HG03558 (cell line): ENCODE measurements at regions not wholly inside any gene's neighbourhood (a gene's known extent, or its start where the extent isn't known, plus 50 kb on each side); places are given as distances from the start of the nearest gene placed in this dataset.

Experiments
- ATAC-seq: cut with Tn5 transposase; IDR thresholded peaks from one replicate; pipeline ENCODE4 v1.9.1; 2021; ENCODE audit warnings: moderate number of reproducible peaks; ENCODE audit not compliant: unreplicated experiment; ENCODE audit errors: extremely low read depth

DNA sequence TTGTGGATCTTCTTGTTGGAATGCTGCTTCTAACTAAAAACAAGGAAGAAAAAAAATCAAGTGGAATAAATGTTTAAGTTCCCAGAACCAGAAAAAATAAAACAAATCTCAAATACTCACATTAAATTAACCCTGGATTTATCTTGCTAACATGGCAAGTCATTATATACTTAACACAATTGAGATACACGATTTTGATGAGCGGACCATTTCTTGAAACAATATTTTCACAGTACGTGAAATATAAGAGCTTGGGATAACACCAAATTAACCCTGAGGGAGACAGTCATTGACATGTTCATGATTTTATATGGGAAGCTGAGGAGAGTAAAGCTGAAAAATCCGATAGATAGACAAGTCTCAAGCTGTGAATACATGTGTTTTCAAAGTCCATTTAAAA lies 128.6 kb downstream of the PTCSC3 start:
- ATAC-seq, result no peak

DNA sequence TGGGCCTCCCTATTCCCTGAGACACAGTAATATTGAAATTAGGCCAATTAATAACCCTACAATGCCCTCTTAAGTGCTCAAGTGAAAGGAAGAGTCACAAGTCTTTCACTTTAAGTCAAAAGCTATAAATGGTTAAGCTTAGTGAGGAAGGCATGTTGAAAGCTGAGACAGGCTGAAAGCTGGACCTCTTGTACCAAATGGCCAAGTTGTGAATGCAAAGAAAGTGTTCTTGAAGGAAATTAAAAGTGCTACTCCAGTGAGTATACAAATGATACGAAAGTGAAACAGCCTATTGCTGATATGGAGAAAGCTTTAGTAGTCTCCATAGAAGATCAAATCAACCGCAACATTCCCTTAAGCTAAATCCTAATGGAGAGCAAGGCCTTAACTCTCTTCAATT lies 140.8 kb downstream of the PTCSC3 start:
- no peak for ATAC-seq

DNA sequence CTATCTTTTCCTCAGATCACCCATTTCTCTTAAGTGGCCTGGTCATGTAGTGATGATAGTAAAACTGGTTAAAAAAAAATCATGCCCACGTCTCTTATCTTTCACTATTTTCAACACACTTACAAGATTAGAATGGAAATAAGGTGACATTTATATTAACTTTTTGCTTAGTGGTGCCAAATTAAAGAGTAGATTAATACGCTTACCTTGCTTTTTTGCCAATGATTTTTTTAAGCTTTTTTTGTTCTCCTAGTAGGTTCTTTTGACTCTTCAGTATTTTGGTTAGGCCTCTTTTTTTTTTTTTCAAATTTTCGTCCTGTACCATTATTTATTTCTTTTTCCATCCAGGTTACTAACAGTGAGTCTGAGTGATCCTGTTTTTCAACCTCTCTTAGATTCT lies 147.9 kb downstream of the PTCSC3 start:
- ATAC-seq, result no peak

DNA sequence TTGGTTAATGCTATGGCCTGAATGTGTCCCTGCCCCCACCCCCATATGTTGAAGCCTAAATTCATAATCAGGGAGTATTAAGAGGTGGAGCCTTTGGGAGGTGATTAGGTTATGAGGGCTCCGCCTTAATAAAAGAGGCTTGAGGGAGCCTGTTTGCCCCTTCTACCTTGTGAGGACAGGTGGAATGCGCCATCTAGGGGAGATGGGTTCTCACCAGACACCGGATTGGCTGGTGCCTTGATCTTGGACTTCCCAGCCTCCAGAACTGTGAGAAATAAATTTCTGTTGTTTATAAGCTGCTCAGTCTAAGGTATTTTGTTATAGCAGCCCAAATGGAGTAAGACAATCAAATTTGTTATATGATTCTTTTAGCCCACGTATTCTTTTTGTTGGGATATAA lies 148.3 kb downstream of the PTCSC3 start:
- no peak for ATAC-seq

DNA sequence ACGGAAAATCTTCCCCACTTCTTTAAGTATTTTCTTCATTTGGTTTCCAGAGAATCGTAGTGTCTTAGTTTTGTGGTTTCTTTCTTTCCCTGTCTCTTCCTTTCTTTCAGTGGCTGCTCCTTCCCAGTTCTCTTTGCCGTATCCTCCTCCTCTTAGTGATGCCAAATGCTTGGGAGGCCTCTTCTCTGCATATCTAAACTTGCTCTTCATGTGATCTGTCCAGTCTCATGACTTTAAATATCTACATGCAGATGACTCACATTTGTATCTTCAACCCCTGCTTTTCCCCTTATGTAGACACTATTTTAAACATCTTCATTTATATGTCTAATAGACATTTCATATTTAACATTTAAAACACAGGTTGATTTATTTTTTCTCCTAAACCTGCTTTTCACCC lies 149.2 kb downstream of the PTCSC3 start:
- no peak for ATAC-seq

DNA sequence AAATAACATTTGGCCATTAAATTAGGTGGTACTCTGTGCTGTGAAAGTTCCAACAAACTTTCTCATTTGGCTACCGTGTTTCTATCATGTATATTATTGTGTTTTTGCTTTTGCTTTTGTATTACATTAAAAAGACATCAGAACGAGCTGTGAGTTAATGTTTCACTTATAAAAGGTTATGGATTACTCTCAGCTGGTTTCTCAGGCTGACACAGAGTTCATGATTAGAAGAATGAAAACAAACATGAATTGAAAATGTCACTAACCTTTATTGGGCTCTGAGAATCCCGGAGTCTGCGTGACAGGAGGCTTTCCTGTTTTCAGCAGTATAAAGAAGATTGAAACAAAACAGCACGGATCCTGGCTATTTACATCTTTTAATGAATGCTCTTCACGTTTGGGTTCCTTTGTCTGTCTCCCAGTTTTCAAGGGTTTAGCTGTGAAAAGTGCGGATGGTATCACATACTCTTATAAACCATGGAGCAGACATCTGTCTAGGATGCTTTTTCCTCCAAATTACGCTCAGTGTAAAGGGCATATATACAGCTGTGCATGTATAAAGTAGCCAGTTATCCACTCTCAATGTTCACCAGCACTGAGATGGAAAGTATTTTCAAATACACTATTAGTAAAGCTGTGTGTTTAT lies 153.6 kb downstream of the PTCSC3 start:
- no peak for ATAC-seq

DNA sequence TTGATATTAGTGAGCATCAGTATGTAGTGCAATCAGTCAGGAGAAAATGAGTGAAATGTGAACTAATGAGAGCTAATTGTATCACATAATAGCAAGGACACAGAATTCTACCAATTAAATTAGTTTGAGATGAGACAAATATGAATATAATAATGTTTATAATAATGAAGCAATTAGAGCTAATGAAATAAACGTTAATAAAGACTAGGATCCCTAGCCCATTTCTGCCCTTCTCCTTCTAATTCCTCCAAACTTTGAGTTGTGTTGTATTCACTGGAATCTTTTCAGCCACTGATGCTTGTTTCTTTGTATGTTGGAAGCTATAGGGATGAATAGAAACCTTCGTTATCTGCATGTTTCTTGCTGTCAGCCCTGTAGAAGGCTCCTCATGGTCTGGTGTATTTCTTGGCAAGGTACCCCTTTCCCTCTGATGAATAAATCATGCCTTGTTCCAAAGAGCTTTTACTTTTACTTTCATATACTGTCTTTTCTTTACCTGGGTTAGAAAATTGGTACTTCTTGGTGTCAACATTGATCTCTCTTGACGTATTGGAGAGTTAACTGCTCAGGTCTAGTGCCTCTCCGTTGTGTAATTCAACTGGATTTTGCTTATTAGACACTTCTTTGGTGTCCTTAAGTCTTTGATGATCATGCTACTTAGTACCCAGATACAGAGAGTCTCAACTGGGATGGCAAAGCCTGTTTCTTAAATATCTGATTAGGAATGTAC lies 154.8 kb downstream of the PTCSC3 start:
- peak; percentile 7 for ATAC-seq

DNA sequence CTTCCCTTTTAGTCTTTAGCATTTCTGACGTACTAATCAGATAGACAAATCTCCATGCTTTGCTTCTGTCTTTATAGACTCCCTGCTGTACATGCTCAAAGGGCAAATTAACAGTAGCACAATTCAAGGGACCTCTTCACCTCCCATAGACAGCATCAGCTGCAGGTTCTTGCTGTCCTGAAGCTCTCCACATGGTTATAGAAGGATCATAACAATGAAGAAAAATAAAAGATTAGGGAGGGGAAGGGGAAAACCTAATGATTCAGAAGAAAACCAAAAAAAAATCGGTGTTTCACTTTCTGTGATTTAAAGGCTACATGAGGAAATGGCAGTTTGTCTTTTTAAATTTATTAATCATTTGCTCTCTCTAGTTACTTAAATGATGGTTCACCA lies 155.5 kb downstream of the PTCSC3 start:
- ATAC-seq, result peak; percentile 50

DNA sequence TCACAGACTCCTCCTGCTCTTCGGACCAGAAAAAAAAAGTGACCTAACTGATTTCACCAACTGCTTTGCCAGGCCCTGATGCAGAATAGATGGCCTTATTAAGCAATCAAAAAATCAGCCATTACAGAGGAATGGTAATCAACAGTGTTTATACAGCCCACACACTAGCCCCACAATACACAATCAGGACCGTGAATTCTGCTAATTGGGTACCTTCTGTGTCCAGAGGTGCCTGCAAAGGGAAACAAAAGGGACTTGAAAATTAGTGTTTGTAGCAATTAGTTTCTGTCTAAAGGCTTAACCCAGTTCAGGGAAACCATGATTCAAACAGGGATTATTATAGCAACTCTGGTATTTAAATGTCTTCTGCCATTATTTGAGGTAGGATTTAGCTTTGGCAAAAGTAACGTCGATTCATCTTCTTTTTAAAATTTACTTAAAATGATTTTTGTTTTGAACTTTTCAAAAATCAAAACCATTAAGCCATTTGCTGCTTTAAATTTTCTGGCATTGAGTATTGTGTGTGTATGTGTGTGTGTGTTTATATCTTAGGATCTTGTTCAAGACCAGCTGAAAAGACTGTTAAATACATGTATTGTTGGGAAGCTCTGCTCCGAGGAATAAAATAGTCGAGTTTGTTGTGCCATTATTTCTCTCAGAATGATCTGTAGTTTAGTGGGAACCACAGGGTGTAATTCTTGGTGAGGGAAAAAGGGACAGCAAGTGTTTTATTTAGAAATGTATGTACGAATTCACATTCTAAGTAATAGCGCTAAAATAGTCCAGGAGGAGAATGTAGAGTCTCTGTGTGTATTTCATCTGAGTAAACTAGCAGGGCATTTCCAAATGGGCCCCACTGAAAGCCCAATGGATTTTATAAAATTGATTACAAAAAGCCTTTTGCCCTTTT lies 156.1 kb downstream of the PTCSC3 start:
- no peak for ATAC-seq

DNA sequence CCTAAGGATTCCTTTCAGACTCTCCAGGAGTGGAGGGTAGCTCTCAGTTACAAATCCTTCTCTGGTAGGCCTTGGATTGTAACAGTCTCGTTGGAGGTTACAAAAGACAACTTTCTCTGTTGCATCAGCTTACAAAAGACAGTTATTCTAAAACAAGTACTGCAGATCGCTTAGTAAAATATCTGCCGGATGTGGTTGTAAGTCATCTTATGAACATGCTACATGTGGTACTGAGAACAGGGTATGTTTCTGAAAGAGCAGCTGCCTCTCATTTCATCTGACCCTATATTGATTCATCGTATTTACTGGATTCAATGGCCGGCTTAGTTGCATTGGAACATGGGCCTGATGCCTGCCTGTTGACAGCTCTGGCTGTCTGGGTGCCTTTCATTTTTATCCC lies 157.4 kb downstream of the PTCSC3 start:
- ATAC-seq, result no peak

DNA sequence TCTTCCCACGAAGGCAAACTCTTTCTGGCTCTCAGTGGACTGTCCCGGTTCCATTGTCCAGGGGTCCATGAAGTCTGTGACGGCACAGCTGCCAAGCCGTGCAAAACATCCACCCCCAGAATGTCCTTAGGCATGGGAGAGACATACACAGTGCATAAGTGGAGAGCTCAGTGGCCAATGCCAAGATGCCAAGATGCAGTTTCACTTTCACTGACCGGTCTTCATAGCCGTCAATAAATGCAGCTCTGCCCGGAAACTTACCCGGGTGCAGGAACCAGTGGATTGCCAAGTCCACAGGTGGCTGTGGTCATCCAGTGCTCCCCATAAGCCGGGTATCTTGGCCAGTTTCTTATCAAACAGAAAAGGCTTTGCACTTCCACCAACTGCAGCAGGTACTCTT lies 162.3 kb downstream of the PTCSC3 start:
- ATAC-seq, result no peak

DNA sequence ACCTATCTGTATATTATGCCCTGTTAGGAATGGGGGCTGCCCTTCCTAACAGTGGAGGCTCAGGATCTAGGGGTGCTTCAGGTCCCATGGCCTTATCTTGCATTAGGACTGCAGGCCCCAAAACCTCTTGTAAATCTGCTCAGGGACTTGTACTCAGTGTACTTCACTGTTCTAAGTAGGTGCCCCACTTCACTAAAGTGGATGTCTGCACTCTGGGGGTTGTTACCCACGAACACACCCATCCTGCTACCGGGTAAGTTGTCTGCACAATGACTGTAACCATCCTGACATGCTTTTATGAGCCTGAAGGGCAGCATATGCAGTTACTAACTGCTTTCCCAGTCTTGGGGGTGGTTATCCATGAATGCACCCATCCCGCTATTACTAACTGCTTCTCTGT lies 163.0 kb downstream of the PTCSC3 start:
- no peak for ATAC-seq

DNA sequence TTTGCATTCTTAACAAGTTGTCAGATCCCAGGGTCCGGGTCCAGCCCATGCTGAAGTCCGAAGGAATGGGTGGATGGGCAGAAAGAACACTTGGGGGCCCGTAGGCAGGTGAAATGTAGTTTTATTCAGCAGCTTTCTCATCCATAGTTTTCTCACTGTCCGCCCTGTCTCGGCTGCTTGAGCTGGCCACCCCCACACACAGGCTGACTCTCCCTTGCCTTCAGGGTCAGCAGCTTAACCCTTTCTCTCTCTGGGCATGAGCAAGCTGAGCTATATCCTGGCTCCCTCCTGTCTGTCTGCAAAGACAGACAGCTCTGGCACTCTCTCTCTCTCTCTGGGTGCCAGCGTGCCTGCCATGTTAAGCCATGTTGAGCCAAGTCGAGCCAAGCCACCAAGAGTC lies 163.9 kb downstream of the PTCSC3 start:
- ATAC-seq, result no peak

DNA sequence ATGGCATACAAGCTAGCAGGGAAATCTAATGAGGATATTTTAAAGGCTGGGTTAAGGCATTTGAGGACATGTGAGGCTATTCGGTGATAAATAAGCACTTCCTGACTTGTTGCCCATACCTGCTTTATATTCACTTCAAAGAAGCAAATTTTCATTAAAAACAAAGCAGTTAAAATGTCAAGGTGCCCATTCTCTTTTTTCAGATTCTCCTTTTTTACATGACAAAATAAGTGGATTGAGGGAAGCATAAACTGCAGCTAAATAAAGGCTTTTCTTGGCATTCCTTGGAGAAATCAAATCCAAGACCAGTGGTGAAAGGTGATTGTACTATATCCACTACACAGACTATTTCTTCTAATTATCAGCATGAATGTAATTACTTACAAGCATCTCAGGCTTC lies 166.9 kb downstream of the PTCSC3 start:
- no peak for ATAC-seq

DNA sequence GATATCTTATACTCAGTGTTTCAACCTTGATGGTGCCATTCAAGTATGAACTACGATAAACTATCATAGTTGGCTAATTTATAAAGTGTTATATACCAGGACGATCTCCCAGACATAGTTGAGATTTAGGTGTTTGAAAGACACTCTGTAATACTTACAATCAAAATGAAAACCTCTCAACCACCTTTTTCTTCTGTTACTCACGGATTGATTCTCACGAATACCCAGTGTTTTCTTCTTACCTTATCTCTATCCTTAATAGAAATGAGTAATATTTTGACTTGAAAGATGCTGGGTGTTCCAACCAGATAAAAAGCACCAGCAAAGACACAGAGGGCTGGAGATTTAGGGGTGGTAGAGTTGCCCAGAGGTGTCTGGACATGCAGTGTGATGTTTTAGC lies 169.9 kb downstream of the PTCSC3 start:
- ATAC-seq, result no peak

DNA sequence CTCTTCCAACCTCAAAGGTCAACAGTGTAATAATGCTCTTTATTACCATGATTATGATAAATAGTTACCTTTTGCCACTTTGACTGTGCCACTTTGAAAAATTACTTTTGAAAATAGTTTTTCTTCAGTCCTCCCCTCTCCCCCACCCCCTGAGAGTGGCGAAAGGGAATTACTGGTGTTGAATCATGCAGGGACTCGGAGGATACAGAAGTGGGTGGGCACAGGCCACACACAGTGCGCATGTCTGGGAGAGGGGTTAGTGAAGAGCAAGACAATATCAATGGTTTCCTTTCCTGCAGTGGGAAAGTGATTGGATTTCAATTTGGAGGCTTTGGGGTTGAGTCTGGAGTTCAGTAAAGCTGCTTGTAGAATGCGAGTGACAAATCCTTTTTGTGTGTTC lies 170.9 kb downstream of the PTCSC3 start:
- no peak for ATAC-seq

DNA sequence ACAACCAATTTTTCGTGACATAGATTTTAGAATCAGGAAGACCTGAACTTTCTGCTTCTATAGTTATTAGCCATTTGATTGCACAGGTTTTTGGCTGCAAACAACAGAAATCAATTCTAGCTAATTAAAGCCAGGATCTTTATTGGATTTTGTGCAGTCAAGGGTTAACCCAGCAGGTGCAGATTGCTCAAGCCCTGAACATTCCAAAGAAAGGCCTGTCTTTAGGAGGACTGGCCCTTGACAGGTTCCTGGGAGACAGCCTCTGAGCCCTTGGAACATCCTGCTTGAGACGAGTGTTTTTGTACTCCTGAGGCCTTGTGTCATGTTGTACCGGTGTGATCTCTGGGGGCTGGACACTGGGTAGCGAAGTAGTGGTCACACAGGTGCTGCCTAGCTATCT lies 174.6 kb downstream of the PTCSC3 start:
- ATAC-seq, result no peak

DNA sequence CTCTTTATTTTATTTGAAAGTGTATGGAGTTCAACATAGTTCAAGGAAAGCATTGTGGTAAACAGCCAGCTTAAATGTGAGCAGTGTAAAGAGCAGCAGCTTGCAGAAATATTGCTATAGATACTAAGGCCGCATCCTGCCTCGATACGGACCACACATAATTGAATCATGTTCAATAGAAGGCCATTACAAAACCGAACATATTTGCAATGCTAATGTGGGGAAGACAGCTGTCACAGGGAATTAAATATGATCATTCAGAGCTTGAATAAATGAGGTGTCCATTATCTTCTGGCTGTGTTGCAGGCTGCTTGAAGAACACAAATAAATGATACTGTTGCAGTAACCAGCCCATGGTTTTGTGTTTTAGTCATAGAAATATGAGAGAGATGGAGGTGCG lies 173.2 kb downstream of the BRMS1L start:
- ATAC-seq, result no peak

DNA sequence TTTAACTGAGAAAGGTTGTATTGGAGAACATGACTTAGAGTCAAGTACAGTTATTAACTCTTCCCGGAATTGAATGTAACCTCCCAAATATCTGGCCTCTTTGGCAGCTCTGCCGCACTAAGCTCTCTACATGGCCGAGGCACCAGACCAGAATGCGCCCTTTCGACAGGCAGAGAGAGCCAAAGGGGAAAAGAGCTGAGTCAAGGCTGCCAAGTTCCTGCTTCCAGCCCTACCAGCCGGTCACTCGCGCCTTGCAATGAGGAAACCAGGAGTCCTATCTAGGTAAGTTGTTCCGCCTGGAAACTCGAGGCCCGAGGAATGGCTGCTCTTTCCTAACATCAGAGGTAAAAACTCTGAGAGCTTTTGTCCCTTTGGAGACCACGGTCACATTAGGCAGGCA lies 172.2 kb downstream of the BRMS1L start:
- ATAC-seq, result no peak

DNA sequence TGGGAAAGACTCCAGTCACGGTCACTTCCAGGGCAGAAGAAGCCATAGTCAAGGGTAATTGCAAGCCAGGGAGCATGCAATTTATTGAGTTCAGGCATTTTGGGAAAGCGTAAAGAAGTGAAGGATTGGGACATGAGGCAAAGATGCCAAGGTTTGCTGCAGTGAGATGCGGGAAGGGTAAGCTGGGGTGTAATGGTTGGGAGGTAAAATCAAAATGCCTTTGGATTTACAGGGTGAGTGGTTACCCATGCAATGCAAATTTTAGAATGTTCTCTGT lies 167.5 kb downstream of the BRMS1L start:
- ATAC-seq, result no peak

DNA sequence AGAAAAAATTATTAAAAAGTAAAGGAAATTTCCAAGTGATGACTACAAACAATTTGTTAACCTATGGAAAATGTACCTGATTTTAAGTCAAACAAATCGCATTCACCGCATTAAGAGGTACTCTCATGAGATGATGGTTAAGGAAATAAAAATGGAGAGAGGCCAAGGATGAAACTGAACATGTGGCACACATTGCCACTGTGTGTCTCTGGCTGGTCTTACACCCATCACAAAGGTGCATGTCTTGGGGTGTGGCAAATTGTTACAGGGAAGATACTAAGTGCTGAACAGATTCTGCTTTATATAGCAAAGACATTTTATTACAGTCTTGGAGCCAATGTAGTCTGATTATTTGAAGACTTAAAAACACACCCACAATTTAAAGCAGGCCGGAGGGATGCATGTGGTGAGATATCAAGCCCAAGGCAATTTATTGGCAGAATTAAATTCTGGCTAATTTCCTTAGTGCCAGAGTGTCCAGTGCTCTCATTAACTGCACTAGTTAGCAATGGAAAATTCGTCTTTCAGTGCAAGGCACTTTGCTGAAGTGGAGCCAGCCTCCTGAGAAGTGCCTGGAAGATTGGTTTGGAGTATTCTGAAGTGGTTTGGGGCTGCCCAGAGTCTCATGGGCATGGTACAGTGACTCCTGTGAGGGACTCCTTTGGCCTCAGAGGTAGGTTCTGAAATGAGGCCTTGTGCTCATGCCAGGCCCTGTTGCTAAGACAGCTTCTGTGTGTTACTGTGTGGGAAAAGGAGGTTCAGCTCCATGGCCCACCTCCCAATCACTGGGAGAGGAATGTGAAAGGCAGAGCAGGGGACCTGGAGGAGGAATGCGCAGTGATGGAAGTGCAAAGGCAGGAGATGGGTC lies 166.9 kb downstream of the BRMS1L start:
- no peak for ATAC-seq
